CD4-positive, alpha-beta memory T cell (primary cell): ENCODE measurements at regions not wholly inside any gene's neighbourhood (a gene's known extent, or its start where the extent isn't known, plus 50 kb on each side); places are given as distances from the start of the nearest gene placed in this dataset.
"Not testable (repeated sequence)": the region's sequence is repeated elsewhere in the genome, so short reads cannot be mapped to it uniquely, and the experiment has no call there.

Experiments
- CTCF ChIA-PET: fragments of 350-600 bp; sonication (Branson Sonifier 250); formaldehyde crosslinking; loops from one replicate; lab custom pipeline; 2021; ENCODE audit warnings: inconsistent platforms; ENCODE audit not compliant: partially characterized antibody; lab: Charles Lee
- POLR2A ChIA-PET: fragments of 350-600 bp; sonication (Branson Sonifier 250); formaldehyde crosslinking; loops from one replicate; lab custom pipeline; 2021; ENCODE audit not compliant: partially characterized antibody; lab: Charles Lee
- DNase-seq, 5 donors: peaks; one replicate each; pipeline versions ENCODE4 v3.0.0 to v3.0.0-alpha.2; 2020 to 2022; ENCODE audit warnings: mixed read lengths in 1 of 5
- H3K27ac ChIP-seq: one replicate; pipeline ENCODE4 v1.7.0; 2013; ENCODE audit warnings: low read depth, low read length
- H3K27me3 ChIP-seq: 2 replicates; pipeline ENCODE4 v1.7.0; 2013; ENCODE audit warnings: mild to moderate bottlenecking, low read length, moderate library complexity; ENCODE audit not compliant: insufficient read depth
- H3K36me3 ChIP-seq: 2 replicates; pipeline ENCODE4 v1.7.0; 2013; ENCODE audit warnings: mild to moderate bottlenecking, low read length, moderate library complexity; ENCODE audit not compliant: insufficient read depth
- H3K4me1 ChIP-seq: 2 replicates; pipeline ENCODE4 v1.7.0; 2013; ENCODE audit warnings: mild to moderate bottlenecking, low read length, moderate library complexity; ENCODE audit not compliant: insufficient read depth
- H3K4me3 ChIP-seq, 2 donors: one replicate each; pipeline ENCODE4 v1.7.0; 2013; ENCODE audit warnings: low read length in 2 of 2, mild to moderate bottlenecking in 1 of 2
- H3K9me3 ChIP-seq, 2 donors: one replicate each; pipeline ENCODE4 v1.7.0; 2013; ENCODE audit warnings: low read length in 2 of 2, control low read depth in 1 of 2; ENCODE audit not compliant: control insufficient read depth in 1 of 2
- H3K27ac Mint-ChIP-seq, 7 donors: one replicate each; pipeline ENCODE4 v1.8.0; 2020 to 2021; ENCODE audit warnings: mixed read lengths in 7 of 7, mild to moderate bottlenecking in 6 of 7, inconsistent platforms in 3 of 7, moderate library complexity in 3 of 7
- H3K27me3 Mint-ChIP-seq, 2 donors: one replicate each; pipeline ENCODE4 v1.8.0; 2020 to 2021; ENCODE audit warnings: mixed read lengths in 2 of 2
- H3K36me3 Mint-ChIP-seq, 2 donors: one replicate each; pipeline ENCODE4 v1.8.0; 2020 to 2021; ENCODE audit warnings: mixed read lengths in 2 of 2, inconsistent platforms in 1 of 2, mild to moderate bottlenecking in 1 of 2
- H3K4me1 Mint-ChIP-seq, 4 donors: one replicate each; pipeline ENCODE4 v1.8.0; 2020 to 2021; ENCODE audit warnings: mixed read lengths in 4 of 4, mild to moderate bottlenecking in 1 of 4
- H3K4me3 Mint-ChIP-seq, 8 donors: one replicate each; pipeline ENCODE4 v1.8.0; 2020 to 2021; ENCODE audit warnings: mixed read lengths in 8 of 8, mild to moderate bottlenecking in 7 of 8, moderate library complexity in 6 of 8, inconsistent platforms in 3 of 8
- H3K9me3 Mint-ChIP-seq, 8 donors: one replicate each; pipeline ENCODE4 v1.8.0; 2020 to 2021; ENCODE audit warnings: mixed read lengths in 8 of 8, mild to moderate bottlenecking in 5 of 8, inconsistent platforms in 3 of 8, moderate library complexity in 1 of 8
- intact Hi-C: fragments of 100-400 bp; cut with micrococcal nuclease; formaldehyde crosslinking; loops from one replicate; pipeline ENCODE4 v1.15.1; 2023

DNA sequence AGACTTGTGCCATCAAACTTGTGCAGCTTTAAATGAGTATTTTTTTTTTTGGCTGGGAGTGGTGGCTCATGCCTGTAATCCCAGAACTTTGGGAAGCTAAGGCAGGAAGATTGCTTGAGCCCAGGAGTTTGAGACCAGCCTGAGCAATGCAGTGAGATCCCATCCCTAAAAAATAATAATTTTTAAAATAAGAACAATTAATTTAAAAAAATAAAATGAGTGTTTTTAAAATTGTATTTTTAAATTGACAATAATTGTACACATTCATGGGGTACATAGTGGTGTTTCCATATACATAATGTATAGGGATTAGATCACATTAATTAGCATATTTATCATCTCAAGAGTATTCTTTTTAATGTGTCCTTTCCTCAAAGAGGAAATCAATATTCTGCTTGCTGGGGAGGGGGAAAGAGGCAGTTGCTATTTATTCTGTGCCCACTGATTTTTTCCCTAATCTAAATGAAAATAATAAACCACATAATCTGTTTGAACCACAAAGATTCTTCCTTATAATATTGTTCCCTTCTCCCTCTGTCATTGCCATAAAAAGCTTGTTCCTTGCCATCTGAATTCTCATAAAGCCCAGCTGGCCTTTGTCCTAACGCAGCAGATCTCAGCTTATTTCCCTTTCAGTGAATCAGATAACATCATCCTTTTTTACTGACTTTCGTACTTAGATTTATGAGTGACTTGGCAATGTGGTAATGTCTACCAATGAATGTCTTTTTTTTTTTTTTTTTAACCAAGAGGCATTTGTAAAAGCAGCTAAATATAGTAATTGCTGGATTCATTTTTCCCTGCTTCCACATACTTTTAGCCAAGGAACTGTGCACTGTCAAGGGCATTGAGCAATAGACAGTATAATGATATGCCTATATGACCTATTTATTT, 81.8 kb upstream of the RUBCNL start:
- CTCF ChIA-PET, result no interaction called here
- no peaks in the 10 kb centered on the region for H3K27me3 ChIP-seq
- no peak for DNase-seq
- H3K36me3 ChIP-seq, result no peaks in the 10 kb centered on the region
- H3K27ac Mint-ChIP-seq, result no peak overlapping the region
- H3K9me3 ChIP-seq, result no peaks in the 10 kb centered on the region
- no peaks in the 10 kb centered on the region for H3K27me3 Mint-ChIP-seq
- H3K4me1 ChIP-seq, result no peaks in the 10 kb centered on the region
- POLR2A ChIA-PET, result no interaction called here
- H3K4me3 Mint-ChIP-seq, result no peak overlapping the region
- no peaks in the 10 kb centered on the region for H3K9me3 Mint-ChIP-seq
- no peaks in the 10 kb centered on the region for H3K4me1 Mint-ChIP-seq
- H3K4me3 ChIP-seq, result no peak overlapping the region
- intact Hi-C loops, result no loop called here
- H3K36me3 Mint-ChIP-seq, result no peaks in the 10 kb centered on the region
- H3K27ac ChIP-seq, result no peak overlapping the region

DNA sequence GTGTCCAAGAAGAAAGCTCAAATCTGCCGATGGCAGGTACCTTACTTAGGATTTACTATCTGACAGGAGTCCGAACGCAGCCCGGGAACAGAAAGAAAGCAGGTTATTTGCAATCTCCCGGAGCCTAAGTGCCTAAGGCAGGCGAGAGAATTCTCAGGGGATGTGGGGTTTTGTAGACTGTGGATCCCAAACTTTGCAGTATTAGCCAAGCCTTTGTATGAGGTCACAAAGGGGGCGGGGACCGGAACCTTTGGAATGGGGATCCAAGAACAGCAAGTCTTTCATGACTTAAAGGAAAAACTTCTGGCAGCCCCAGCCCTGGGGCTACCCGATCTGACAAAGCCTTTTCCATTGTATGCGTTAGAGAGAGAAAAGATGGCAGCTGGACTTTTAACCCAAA, 80.6 kb upstream of the RUBCNL start:
- H3K27ac Mint-ChIP-seq, POLR2A ChIA-PET, H3K9me3 ChIP-seq, H3K4me1 Mint-ChIP-seq, H3K36me3 Mint-ChIP-seq, H3K36me3 ChIP-seq, H3K27ac ChIP-seq, CTCF ChIA-PET, H3K27me3 Mint-ChIP-seq, H3K4me3 Mint-ChIP-seq, H3K4me1 ChIP-seq, H3K4me3 ChIP-seq, H3K9me3 Mint-ChIP-seq, H3K27me3 ChIP-seq, intact Hi-C loops, DNase-seq: not testable (repeated sequence)

DNA sequence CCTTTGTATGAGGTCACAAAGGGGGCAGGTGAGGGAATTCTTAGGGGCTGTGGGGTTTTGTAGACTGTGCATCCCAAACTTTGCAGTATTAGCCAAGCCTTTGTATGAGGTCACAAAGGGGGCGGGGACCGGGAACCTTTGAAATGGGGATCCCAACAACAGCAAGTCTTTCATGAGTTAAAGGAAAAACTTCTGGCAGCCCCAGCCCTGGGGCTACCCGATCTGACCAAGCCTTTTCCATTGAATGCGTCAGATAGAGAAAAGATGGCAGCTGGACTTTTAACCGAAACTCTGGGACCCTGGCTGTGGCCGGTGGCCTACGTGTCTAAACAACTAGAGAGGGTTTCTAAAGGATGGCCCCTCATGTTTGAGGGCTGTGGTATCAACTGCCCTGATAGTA, 79.0 kb upstream of the RUBCNL start:
- H3K4me3 Mint-ChIP-seq, H3K27ac Mint-ChIP-seq, H3K9me3 Mint-ChIP-seq, H3K27ac ChIP-seq, intact Hi-C loops, POLR2A ChIA-PET, H3K4me3 ChIP-seq, H3K36me3 ChIP-seq, H3K9me3 ChIP-seq, H3K36me3 Mint-ChIP-seq, DNase-seq, H3K27me3 ChIP-seq, H3K27me3 Mint-ChIP-seq, CTCF ChIA-PET, H3K4me1 Mint-ChIP-seq, H3K4me1 ChIP-seq: not testable (repeated sequence)

DNA sequence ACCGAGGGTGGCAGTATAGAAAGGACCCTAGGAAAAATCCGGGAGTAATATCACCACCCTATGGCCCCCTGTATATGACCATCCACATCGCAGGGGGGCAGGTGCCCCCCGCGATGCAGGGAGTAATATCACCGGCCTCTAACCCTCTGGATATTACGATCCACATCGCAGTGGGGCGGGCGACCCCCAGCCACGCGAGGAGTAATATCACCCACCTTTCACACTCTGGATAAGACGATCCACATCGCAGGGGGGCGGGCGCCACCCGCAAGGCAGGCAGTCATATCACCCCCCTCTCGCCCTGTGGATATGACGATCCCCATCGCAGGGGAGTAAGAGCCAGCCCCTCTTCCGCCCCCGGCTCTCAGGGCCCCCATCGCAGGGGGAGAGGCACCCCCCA, 76.7 kb upstream of the RUBCNL start:
- no peaks in the 10 kb centered on the region for H3K36me3 Mint-ChIP-seq
- H3K27ac ChIP-seq, result no peak overlapping the region
- intact Hi-C loops, result no loop called here
- H3K27me3 ChIP-seq, result no peaks in the 10 kb centered on the region
- POLR2A ChIA-PET, result no interaction called here
- CTCF ChIA-PET, result no interaction called here
- H3K9me3 ChIP-seq, result no peaks in the 10 kb centered on the region
- peaks cover 3% of the 10 kb centered on the region in 2 donors for H3K27me3 Mint-ChIP-seq
- no peak overlapping the region for H3K4me3 ChIP-seq
- DNase-seq, result no peak
- no peak overlapping the region for H3K27ac Mint-ChIP-seq
- H3K4me3 Mint-ChIP-seq, result no peak overlapping the region
- H3K4me1 Mint-ChIP-seq, result no peaks in the 10 kb centered on the region
- H3K4me1 ChIP-seq, result no peaks in the 10 kb centered on the region
- H3K36me3 ChIP-seq, result no peaks in the 10 kb centered on the region
- peaks cover 0 to 8% (median 1%) of the 10 kb centered on the region in 8 donors for H3K9me3 Mint-ChIP-seq

DNA sequence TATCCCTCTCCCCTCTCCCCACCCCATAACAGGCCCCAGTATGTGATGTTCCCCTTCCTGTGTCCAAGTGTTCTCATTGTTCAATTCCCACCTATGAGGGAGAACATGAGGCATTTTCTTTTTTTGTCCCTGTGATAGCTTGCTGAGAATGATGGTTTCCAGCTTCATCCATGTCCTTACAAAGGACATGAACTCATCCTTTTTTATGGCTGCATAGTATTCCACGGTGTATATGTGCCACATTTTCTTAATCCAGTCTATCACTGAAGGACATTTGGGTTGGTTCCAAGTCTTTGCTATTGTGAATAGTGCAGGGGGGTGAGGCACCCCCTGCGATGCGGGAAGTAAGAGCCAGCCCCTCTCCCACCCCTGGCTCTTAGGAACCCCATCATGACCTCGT, 73.2 kb upstream of the RUBCNL start:
- H3K9me3 ChIP-seq, H3K27ac Mint-ChIP-seq, H3K4me3 ChIP-seq, DNase-seq, H3K4me1 Mint-ChIP-seq, H3K27ac ChIP-seq, H3K36me3 ChIP-seq, intact Hi-C loops, H3K27me3 ChIP-seq, H3K4me1 ChIP-seq, POLR2A ChIA-PET, H3K27me3 Mint-ChIP-seq, H3K4me3 Mint-ChIP-seq, H3K36me3 Mint-ChIP-seq, CTCF ChIA-PET: not testable (repeated sequence)
- H3K9me3 Mint-ChIP-seq, result peaks cover 0 to 11% (median 3%) of the 10 kb centered on the region in 8 donors

DNA sequence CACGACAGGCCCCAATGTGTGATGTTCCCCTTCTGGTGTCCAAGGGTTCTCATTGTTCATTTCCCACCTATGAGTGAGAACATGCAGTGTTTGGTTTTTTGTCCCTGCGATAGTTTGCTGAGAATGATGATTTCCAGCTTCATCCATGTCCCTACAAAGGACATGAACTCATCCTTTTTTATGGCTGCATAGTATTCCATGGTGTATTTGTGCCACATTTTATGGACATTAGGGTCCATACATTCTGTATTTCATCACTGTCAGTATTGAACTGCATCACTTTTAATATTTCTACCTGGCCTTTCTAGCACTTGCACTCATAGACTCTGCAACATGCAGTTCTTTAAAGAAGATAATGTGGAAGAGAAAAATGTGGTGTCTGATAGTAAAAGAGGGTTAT, 70.2 kb upstream of the RUBCNL start:
- CTCF ChIA-PET, H3K27me3 ChIP-seq, H3K9me3 ChIP-seq, H3K4me3 ChIP-seq, H3K4me3 Mint-ChIP-seq, H3K4me1 Mint-ChIP-seq, intact Hi-C loops, POLR2A ChIA-PET, H3K4me1 ChIP-seq, H3K27me3 Mint-ChIP-seq, DNase-seq, H3K36me3 ChIP-seq, H3K27ac ChIP-seq, H3K36me3 Mint-ChIP-seq: not testable (repeated sequence)
- peaks cover 0 to 11% (median 3%) of the 10 kb centered on the region in 8 donors for H3K9me3 Mint-ChIP-seq
- H3K27ac Mint-ChIP-seq, result peak overlapping the region in 1 of 7 donors; percentile 15

DNA sequence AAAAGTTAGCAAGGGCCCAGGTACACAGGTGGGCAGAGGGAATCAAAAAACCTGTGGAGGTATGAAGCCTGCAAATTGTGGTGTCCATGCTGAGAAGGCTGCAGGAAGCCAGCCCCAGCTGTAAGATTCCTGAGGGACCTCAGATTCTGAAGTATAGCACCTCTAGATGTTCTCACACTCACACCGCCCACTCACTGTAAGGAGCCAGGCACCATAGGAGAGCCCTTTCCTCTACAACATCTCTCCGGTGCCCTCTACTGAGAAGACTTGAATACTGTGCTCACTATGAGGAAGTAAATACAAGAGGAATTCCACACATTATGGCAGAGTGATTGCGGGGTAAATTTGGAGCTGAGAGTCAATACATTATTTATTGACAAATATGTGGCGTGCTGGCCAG, 68.9 kb upstream of the RUBCNL start:
- CTCF ChIA-PET, POLR2A ChIA-PET: not testable (repeated sequence)

More for the DNA sequence above, 68.9 kb upstream of the RUBCNL start:
- H3K4me3 Mint-ChIP-seq, H3K9me3 ChIP-seq, H3K36me3 Mint-ChIP-seq, H3K36me3 ChIP-seq, H3K27me3 Mint-ChIP-seq, H3K4me1 ChIP-seq, H3K27ac ChIP-seq, DNase-seq, H3K4me1 Mint-ChIP-seq, intact Hi-C loops, H3K27me3 ChIP-seq, H3K4me3 ChIP-seq, H3K27ac Mint-ChIP-seq: not testable (repeated sequence)
- H3K9me3 Mint-ChIP-seq, result peaks cover 0 to 11% (median 3%) of the 10 kb centered on the region in 8 donors
